Natural killer cell (primary cell): ENCODE measurements at regions not wholly inside any gene's neighbourhood (a gene's known extent, or its start where the extent isn't known, plus 50 kb on each side); places are given as distances from the start of the nearest gene placed in this dataset.

Experiments used
- ATAC-seq, 3 donors: fragments of 150-1000 bp in 2 of 3; fragments of 200-7000 bp in 1 of 3; cut with Tn5 transposase; 1 replicate in 1 of 3; 2 replicates in 2 of 3; pipeline ENCODE4 v1.10.0; 2021; ENCODE audit warnings: mild to moderate bottlenecking in 2 of 3, moderate library complexity in 2 of 3
- DNase-seq, 2 donors: peaks; one replicate each; pipeline versions ENCODE4 v3.0.0 to v3.0.0-alpha.2; 2013 to 2021; ENCODE audit warnings: mixed read lengths in 1 of 2
- H3K27ac ChIP-seq: one replicate; pipeline ENCODE4 v1.5.1; 2013; ENCODE audit warnings: mild to moderate bottlenecking, low read length
- H3K27me3 ChIP-seq: one replicate; pipeline ENCODE4 v1.6.1; 2013; ENCODE audit warnings: low read length; ENCODE audit not compliant: control insufficient read depth, insufficient read depth
- H3K36me3 ChIP-seq: one replicate; pipeline ENCODE4 v1.6.1; 2013; ENCODE audit warnings: low read length; ENCODE audit not compliant: control insufficient read depth, insufficient read depth
- H3K4me1 ChIP-seq: one replicate; pipeline ENCODE4 v1.6.1; 2013; ENCODE audit warnings: low read length; ENCODE audit not compliant: control insufficient read depth, insufficient read depth
- H3K4me3 ChIP-seq: one replicate; pipeline ENCODE4 v1.5.1; 2013; ENCODE audit warnings: low read length
- H3K9me3 ChIP-seq: one replicate; pipeline ENCODE4 v1.6.1; 2013; ENCODE audit warnings: low read length; ENCODE audit not compliant: control insufficient read depth, insufficient read depth
- H3K27ac Mint-ChIP-seq, 2 donors: one replicate each; pipeline ENCODE4 v1.8.0; 2022; ENCODE audit warnings: mild to moderate bottlenecking in 2 of 2, mixed read lengths in 2 of 2, moderate library complexity in 1 of 2
- H3K27me3 Mint-ChIP-seq, 2 donors: one replicate each; pipeline ENCODE4 v1.8.0; 2022; ENCODE audit warnings: low read depth in 2 of 2, mixed read lengths in 2 of 2
- H3K36me3 Mint-ChIP-seq: one replicate; pipeline ENCODE4 v1.8.0; 2022; ENCODE audit warnings: mixed read lengths
- H3K4me1 Mint-ChIP-seq, 2 donors: one replicate each; pipeline ENCODE4 v1.8.0; 2022; ENCODE audit warnings: mixed read lengths in 2 of 2
- H3K4me3 Mint-ChIP-seq: one replicate; pipeline ENCODE4 v1.8.0; 2022; ENCODE audit warnings: mild to moderate bottlenecking, moderate library complexity, mixed read lengths
- H3K9me3 Mint-ChIP-seq, 2 donors: one replicate each; pipeline ENCODE4 v1.8.0; 2022; ENCODE audit warnings: mixed read lengths in 2 of 2
- CTCF ChIP-seq: fragments of 200-600 bp; IDR thresholded peaks from one replicate; pipeline ENCODE4 v1.8.0; 2022; ENCODE audit warnings: antibody characterized with exemption
- WGBS: methylation state at CpG from one replicate; pipeline ENCODE4 v1.1.7; 2013; ENCODE audit warnings: missing lambda C conversion rate; ENCODE audit not compliant: insufficient coverage; 5-methylcytosine and 5-hydroxymethylcytosine counted together
- intact Hi-C: fragments of 100-400 bp; cut with micrococcal nuclease; formaldehyde crosslinking; loops from one replicate; pipeline ENCODE4 v1.14.2; 2022

DNA sequence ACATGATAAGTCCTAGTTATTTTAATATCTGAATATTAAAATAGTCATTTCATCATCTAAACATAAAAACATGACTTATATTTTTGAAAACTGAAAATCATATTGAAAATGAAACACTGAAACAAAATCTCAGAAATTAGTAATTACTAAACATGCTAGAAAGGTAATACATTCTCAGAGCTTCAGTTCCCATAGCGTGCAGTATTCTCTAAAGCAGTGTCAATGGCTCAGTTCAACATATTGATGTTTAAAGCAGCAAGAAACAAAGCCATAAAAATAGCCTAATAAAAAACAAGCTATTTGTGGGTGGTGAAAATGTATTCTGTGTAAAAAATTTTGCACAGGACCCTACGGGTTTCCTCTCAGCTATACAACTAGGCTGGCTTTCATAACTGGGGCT is 1337.4 kb downstream of the FSCB start:
- no peak for TF ChIP-seq CTCF
- Mint-ChIP-seq H3K27ac (no peak overlapping the region), H3K36me3 (peaks cover 14% of the 10 kb centered on the region), H3K4me3 (no peak overlapping the region), H3K27me3 (no peaks in the 10 kb centered on the region), H3K4me1 (no peaks in the 10 kb centered on the region), H3K9me3 (peaks cover 9 to 11% of the 10 kb centered on the region in 2 donors)
- Histone ChIP-seq H3K4me1 (no peaks in the 10 kb centered on the region), H3K4me3 (no peak overlapping the region), H3K27me3 (no peaks in the 10 kb centered on the region), H3K36me3 (no peaks in the 10 kb centered on the region), H3K27ac (no peak overlapping the region), H3K9me3 (peaks cover 2% of the 10 kb centered on the region)
- intact Hi-C loops: no loop called here
- ATAC-seq (no peak), DNase-seq (no peak)
- WGBS: 90% methylated on average over 2 of the region's 2 CpGs

- no peaks in the 10 kb centered on the region for H3K27me3 ChIP-seq
- H3K27ac ChIP-seq: no peak overlapping the region
- Mint-ChIP-seq H3K9me3 (peaks cover 9 to 13% of the 10 kb centered on the region in 2 donors), H3K27me3 (no peaks in the 10 kb centered on the region), H3K4me1 (no peaks in the 10 kb centered on the region), H3K27ac (no peak overlapping the region), H3K4me3 (no peak overlapping the region), H3K36me3 (peaks cover 14% of the 10 kb centered on the region)
- ATAC-seq (no peak), DNase-seq (no peak)
- no peaks in the 10 kb centered on the region for H3K4me1 ChIP-seq
- H3K36me3 ChIP-seq: no peaks in the 10 kb centered on the region
- no peak overlapping the region for H3K4me3 ChIP-seq
- H3K9me3 ChIP-seq: peaks cover 4% of the 10 kb centered on the region
- intact Hi-C loops: no loop called here
- WGBS: 63% methylated on average over 1 of the region's 1 CpG
- no peak for TF ChIP-seq CTCF
Observed at GRCh38 chr14:43168371-43168925, 1338.6 kb downstream of the FSCB start.

DNA sequence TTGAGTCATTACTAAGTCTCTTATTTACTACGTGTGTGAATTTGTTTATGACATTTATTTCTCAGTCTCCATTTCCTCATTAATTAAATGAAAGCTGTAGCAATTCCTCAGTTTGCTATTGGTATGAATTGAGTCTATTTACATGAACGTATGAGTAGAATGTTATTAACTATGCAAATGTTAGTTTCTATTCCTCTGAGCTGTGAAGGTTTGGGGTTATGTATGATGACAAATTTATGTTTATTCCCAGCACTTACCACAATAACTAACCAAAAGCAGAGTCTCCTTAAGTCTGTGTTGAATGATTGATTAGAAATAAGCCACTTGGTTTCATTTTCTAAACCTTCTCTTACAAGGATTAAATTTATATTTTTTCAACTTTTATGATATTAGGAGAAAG is 1340.9 kb downstream of the FSCB start:
- H3K4me1 Mint-ChIP-seq: no peaks in the 10 kb centered on the region
- H3K4me3 ChIP-seq: no peak overlapping the region
- peaks cover 7 to 9% of the 10 kb centered on the region in 2 donors for H3K9me3 Mint-ChIP-seq
- H3K36me3 Mint-ChIP-seq: peaks cover 6% of the 10 kb centered on the region
- no peak overlapping the region for H3K4me3 Mint-ChIP-seq
- intact Hi-C loops: no loop called here
- no peaks in the 10 kb centered on the region for H3K4me1 ChIP-seq
- H3K27me3 Mint-ChIP-seq: no peaks in the 10 kb centered on the region
- TF ChIP-seq CTCF: no peak
- no peak overlapping the region for H3K27ac ChIP-seq
- H3K27ac Mint-ChIP-seq: no peak overlapping the region
- H3K27me3 ChIP-seq: no peaks in the 10 kb centered on the region
- no peaks in the 10 kb centered on the region for H3K36me3 ChIP-seq
- no CpG with 5 or more reads among the region's 2 CpGs for WGBS
- ATAC-seq (no peak), DNase-seq (no peak)
- peaks cover 4% of the 10 kb centered on the region for H3K9me3 ChIP-seq

DNA sequence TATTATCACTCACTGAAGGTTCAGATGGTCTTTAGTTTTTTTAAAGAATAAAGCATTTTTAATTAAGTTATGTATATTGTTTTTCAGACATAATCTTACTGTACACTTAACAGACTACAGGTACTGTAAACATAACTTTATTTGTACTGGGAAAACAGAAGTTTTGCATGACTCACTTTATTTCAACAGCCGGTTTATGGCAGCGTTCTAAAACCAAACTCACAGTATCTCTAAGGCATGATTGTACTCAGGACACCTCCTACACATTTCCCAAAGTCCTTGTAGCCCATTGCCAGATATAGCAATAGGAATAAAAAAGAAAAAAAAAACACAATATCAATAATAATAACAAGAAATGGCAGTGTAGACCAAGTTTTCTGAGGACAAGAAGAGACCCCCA is 1341.4 kb downstream of the FSCB start:
- H3K4me1 ChIP-seq: no peaks in the 10 kb centered on the region
- peaks cover 9 to 10% of the 10 kb centered on the region in 2 donors for H3K9me3 Mint-ChIP-seq
- peaks cover under 1% of the 10 kb centered on the region for H3K36me3 Mint-ChIP-seq
- TF ChIP-seq CTCF: no peak
- H3K36me3 ChIP-seq: no peaks in the 10 kb centered on the region
- H3K27me3 ChIP-seq: no peaks in the 10 kb centered on the region
- H3K4me3 Mint-ChIP-seq: no peak overlapping the region
- 83% methylated on average over 2 of the region's 2 CpGs for WGBS
- H3K27ac Mint-ChIP-seq: no peak overlapping the region
- no peaks in the 10 kb centered on the region for H3K27me3 Mint-ChIP-seq
- intact Hi-C loops: no loop called here
- DNase-seq: no peak
- no peak overlapping the region for H3K4me3 ChIP-seq
- H3K9me3 ChIP-seq: peaks cover 4% of the 10 kb centered on the region
- no peak overlapping the region for H3K27ac ChIP-seq
- H3K4me1 Mint-ChIP-seq: no peaks in the 10 kb centered on the region
- ATAC-seq: no peak
